A549 (cell line): ENCODE measurements at regions not wholly inside any gene's neighbourhood (a gene's known extent, or its start where the extent isn't known, plus 50 kb on each side); places are given as distances from the start of the nearest gene placed in this dataset.

Experiments used
- ATAC-seq, 2 experiments: fragments of 200-7000 bp in 1 of 2; fragments of >200 bp in 1 of 2; cut with Nextera tagmentation in 1 of 2; cut with Tn5 transposase in 1 of 2; 3 replicates each; pipeline versions ENCODE4 v1.8.0 to v1.9.1; 2018 to 2020; ENCODE audit warnings: mild to moderate bottlenecking in 1 of 2, moderate library complexity in 1 of 2
- CTCF ChIA-PET: fragments of 300-600 bp; sonication (Branson Sonifier 250); formaldehyde crosslinking; extraction: SDS; loops from one replicate; lab custom pipeline; 2021; ENCODE audit warnings: antibody characterized with exemption, inconsistent platforms; lab: Yijun Ruan, JAX
- POLR2A ChIA-PET: fragments of 350-600 bp; formaldehyde crosslinking; extraction: SDS; loops from one replicate; lab custom pipeline; 2021; ENCODE audit warnings: antibody characterized with exemption, inconsistent platforms; lab: Yijun Ruan, JAX
- DNase-seq, 2 experiments: peaks; one replicate each; pipeline versions ENCODE4 v3.0.0 to v3.0.0-alpha.2; 2011 to 2016; ENCODE audit warnings: low read depth in 1 of 2, low spot score in 1 of 2
- FAIRE-seq: peaks from 2 replicates; lab custom pipeline; 2011; peaks lifted over from hg19 to GRCh38; lab: Jason Lieb, UNC
- H3K27ac ChIP-seq, 2 experiments: fragments of >200 bp; sonication (Bioruptor Twin); formaldehyde crosslinking; 3 replicates each; pipeline ENCODE4 v1.5.1; 2016 to 2017
- H3K4me1 ChIP-seq: fragments of >200 bp; sonication (Bioruptor Twin); formaldehyde crosslinking; 3 replicates; pipeline ENCODE4 v1.6.1; 2016
- H3K4me2 ChIP-seq: fragments of >200 bp; sonication (Bioruptor Twin); formaldehyde crosslinking; 3 replicates; pipeline ENCODE4 v1.6.1; 2016
- H3K4me3 ChIP-seq: fragments of >200 bp; sonication (Bioruptor Twin); formaldehyde crosslinking; 3 replicates; pipeline ENCODE4 v1.5.1; 2016
- H3K9me3 ChIP-seq: fragments of >200 bp; sonication (Bioruptor Twin); formaldehyde crosslinking; 3 replicates; pipeline ENCODE4 v1.6.1; 2016
- BHLHE40 ChIP-seq: IDR thresholded peaks from 2 replicates; pipeline ENCODE4 v1.6.1; 2012; ENCODE audit warnings: low read depth, low read length, inconsistent platforms
- CBX2 ChIP-seq: fragments of 200-600 bp; sonication (generic); IDR thresholded peaks from 2 replicates; pipeline ENCODE4 v1.6.1; 2016; ENCODE audit warnings: low read depth, mild to moderate bottlenecking, borderline replicate concordance
- CHD2 ChIP-seq: fragments of 150-350 bp; IDR thresholded peaks from 2 replicates; pipeline ENCODE4 v1.6.1; 2014; ENCODE audit warnings: low read length; ENCODE audit not compliant: partially characterized antibody
- CHD4 ChIP-seq: fragments of 200-600 bp; sonication (generic); IDR thresholded peaks from 2 replicates; pipeline ENCODE4 v1.6.1; 2016; ENCODE audit warnings: antibody characterized with exemption, mild to moderate bottlenecking, borderline replicate concordance
- EHMT2 ChIP-seq: fragments of 200-600 bp; sonication (generic); IDR thresholded peaks from 2 replicates; pipeline ENCODE4 v1.6.1; 2016; ENCODE audit warnings: antibody characterized with exemption, low read depth, mild to moderate bottlenecking, moderate library complexity
- ELK1 ChIP-seq: fragments of 150-350 bp; IDR thresholded peaks from 2 replicates; pipeline ENCODE4 v1.6.1; 2014; ENCODE audit warnings: low read depth, mild to moderate bottlenecking, low read length
- ESRRA ChIP-seq: fragments of 150-350 bp; IDR thresholded peaks from 2 replicates; pipeline ENCODE4 v1.6.1; 2014; ENCODE audit warnings: mild to moderate bottlenecking, low read length, borderline replicate concordance
- HDAC2 ChIP-seq: fragments of 200-600 bp; sonication (generic); IDR thresholded peaks from 2 replicates; pipeline ENCODE4 v1.6.1; 2016
- KDM1A ChIP-seq: fragments of 200-600 bp; sonication (generic); IDR thresholded peaks from 2 replicates; pipeline ENCODE4 v1.6.1; 2016; ENCODE audit warnings: low read depth, mild to moderate bottlenecking
- KDM5A ChIP-seq: fragments of 200-600 bp; sonication (generic); IDR thresholded peaks from 2 replicates; pipeline ENCODE4 v1.6.1; 2016; ENCODE audit warnings: antibody characterized with exemption, mild to moderate bottlenecking
- NPAS2 ChIP-seq: fragments of 250-450 bp; sonication (Bioruptor Pico); IDR thresholded peaks from 2 replicates; pipeline ENCODE4 v1.8.0; 2022; ENCODE audit warnings: mild to moderate bottlenecking, moderate library complexity, borderline replicate concordance
- PHF8 ChIP-seq: fragments of 200-600 bp; sonication (generic); IDR thresholded peaks from 2 replicates; pipeline ENCODE4 v1.6.1; 2016; ENCODE audit warnings: low read depth, mild to moderate bottlenecking, antibody characterized with exemption, moderate library complexity, borderline replicate concordance
- POLR2A ChIP-seq: IDR thresholded peaks from 2 replicates; pipeline ENCODE4 v1.6.1; 2012; ENCODE audit warnings: mild to moderate bottlenecking, low read length
- RAD21 ChIP-seq, 2 experiments: fragments of >200 bp in 1 of 2; sonication (Bioruptor Twin) in 1 of 2; formaldehyde crosslinking in 1 of 2; IDR thresholded peaks in 1 of 2; conservative IDR thresholded peaks in 1 of 2; 2 replicates in 1 of 2; 3 replicates in 1 of 2; pipeline ENCODE4 v1.6.1; 2012 to 2018; ENCODE audit warnings: inconsistent platforms in 1 of 2
- RARB ChIP-seq: fragments of 250-450 bp; sonication (Bioruptor Pico); IDR thresholded peaks from 2 replicates; pipeline ENCODE4 v1.8.0; 2021; ENCODE audit warnings: mild to moderate bottlenecking, moderate library complexity
- RCOR1 ChIP-seq: fragments of 150-350 bp; IDR thresholded peaks from 2 replicates; pipeline ENCODE4 v1.6.1; 2014; ENCODE audit warnings: antibody characterized with exemption, low read length, low read depth
- SMC3 ChIP-seq: fragments of >200 bp; sonication (Bioruptor Twin); formaldehyde crosslinking; IDR thresholded peaks from 3 replicates; pipeline ENCODE4 v1.6.1; 2018; ENCODE audit warnings: inconsistent platforms
- ZSCAN20 ChIP-seq: fragments of 250-450 bp; sonication (Bioruptor Pico); IDR thresholded peaks from 2 replicates; pipeline ENCODE4 v1.8.0; 2022; ENCODE audit warnings: mild to moderate bottlenecking, moderate library complexity
- WGBS: methylation state at CpG from one replicate; pipeline ENCODE4 v1.1.6; 2017; ENCODE audit errors: missing lambda C conversion rate; 5-methylcytosine and 5-hydroxymethylcytosine counted together
- TF ChIP-seq, protein P1 (sequence below): IDR thresholded peaks from 2 replicates; pipeline ENCODE4 v1.6.1; 2012
- TF ChIP-seq, protein P2 (sequence below): fragments of >200 bp; sonication (Bioruptor Twin); formaldehyde crosslinking; IDR thresholded peaks from 2 replicates; pipeline ENCODE4 v1.6.1; 2016

DNA sequence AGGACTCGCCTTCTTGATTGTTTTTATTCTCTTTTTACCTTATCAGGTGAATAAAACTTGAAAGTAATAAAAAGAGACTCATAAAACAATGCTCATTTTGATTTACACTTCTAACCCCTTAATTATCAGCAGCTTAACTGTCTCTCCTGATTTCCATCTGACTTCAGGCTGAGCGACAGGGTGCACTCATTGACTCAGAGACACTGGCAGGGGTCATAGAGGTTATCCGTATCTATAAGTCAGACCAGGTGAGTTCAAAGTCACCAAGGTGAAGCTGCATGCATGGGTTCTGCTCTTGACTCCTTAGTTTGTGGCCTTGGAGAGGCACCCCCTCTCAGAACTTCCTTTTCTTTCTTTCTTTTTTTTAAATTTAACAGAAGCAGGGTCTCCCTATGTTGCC lies 116.4 kb upstream of the SLC34A2 start:
- no peak for FAIRE-seq

GRCh38 chr4:25540734-25541133 lies 114.9 kb upstream of the SLC34A2 start:
- WGBS = 80% methylated on average over 2 of the region's 2 CpGs
- H3K4me2 ChIP-seq = no peak overlapping the region
- 0 out of 3 replicates have a peak, but pooled peaks cover 16% of the 10 kb centered on the region for H3K4me1 ChIP-seq
- no peak overlapping the region for H3K4me3 ChIP-seq
- no peak for TF ChIP-seq SMC3
- POLR2A ChIA-PET = no interaction called here
- no peak for ATAC-seq
- no peak overlapping the region for H3K27ac ChIP-seq
- no peaks in the 10 kb centered on the region for H3K9me3 ChIP-seq
- CTCF ChIA-PET = no interaction called here
- no peak for DNase-seq
- FAIRE-seq = no peak

More for the DNA sequence above, 116.4 kb upstream of the SLC34A2 start:
- ChIA-PET POLR2A (no interaction called here), CTCF (no interaction called here)
- ATAC-seq = no peak
- no peak for DNase-seq
- no peak overlapping the region for H3K4me2 ChIP-seq
- 92% methylated on average over 3 of the region's 3 CpGs for WGBS
- 0 out of 3 replicates have a peak, but pooled peaks cover 6% of the 10 kb centered on the region for H3K4me1 ChIP-seq
- no peak overlapping the region for H3K27ac ChIP-seq
- no peak overlapping the region for H3K4me3 ChIP-seq
- TF ChIP-seq ESRRA (no peak), PHF8 (no peak), CBX2 (no peak)
- H3K9me3 ChIP-seq = no peaks in the 10 kb centered on the region

DNA sequence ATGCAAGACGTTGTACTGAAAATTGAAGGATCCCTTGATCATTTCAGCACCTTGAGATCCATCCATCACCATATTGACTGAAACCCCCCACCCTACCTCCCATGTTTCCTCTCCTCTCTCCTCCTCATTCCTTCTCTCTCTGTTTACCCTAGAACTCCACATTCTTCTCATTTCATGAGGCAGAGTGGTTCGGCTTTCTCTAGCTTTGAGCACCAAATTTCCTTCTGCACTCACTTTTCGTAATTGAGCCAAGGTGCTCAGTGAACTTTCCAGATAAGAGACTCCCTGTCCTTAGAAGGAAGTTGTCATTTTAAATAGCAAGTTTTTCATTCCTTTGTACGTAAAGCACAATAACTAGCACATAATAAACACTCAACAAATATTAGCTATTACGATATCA lies 108.3 kb upstream of the SLC34A2 start:
- DNase-seq = no peak
- no peak for ATAC-seq
- Histone ChIP-seq H3K4me2 (no peak overlapping the region), H3K4me1 (peaks cover 25% of the 10 kb centered on the region; the same call in 2 of the 3 replicates), H3K4me3 (no peak overlapping the region), H3K27ac (no peak overlapping the region), H3K9me3 (no peaks in the 10 kb centered on the region)
- FAIRE-seq = no peak
- no peak for TF ChIP-seq HDAC2
- TF ChIP-seq ZSCAN20 (CRISPR knock-in tag) = no peak
- TF ChIP-seq CHD4 = no peak
- TF ChIP-seq BHLHE40 = no peak
- TF ChIP-seq RARB (CRISPR knock-in tag) = no peak
- TF ChIP-seq KDM5A = no peak
- no peak for TF ChIP-seq KDM1A
- TF ChIP-seq, protein P1, sequence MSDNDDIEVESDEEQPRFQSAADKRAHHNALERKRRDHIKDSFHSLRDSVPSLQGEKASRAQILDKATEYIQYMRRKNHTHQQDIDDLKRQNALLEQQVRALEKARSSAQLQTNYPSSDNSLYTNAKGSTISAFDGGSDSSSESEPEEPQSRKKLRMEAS = no peak
- no peak for TF ChIP-seq CHD2
- TF ChIP-seq RAD21 (conservative IDR thresholded peaks at IDR 0.05 in 1 of 2, IDR thresholded peaks at IDR 0.05 in 1 of 2) = no peak
- no peak for TF ChIP-seq RCOR1
- TF ChIP-seq POLR2A = no peak
- TF ChIP-seq, protein P2, sequence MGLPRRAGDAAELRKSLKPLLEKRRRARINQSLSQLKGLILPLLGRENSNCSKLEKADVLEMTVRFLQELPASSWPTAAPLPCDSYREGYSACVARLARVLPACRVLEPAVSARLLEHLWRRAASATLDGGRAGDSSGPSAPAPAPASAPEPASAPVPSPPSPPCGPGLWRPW = no peak
- no peak for TF ChIP-seq CBX2
- no peak for TF ChIP-seq ELK1
- TF ChIP-seq EHMT2 = no peak
- TF ChIP-seq NPAS2 = no peak
- ChIA-PET POLR2A (no interaction called here), CTCF (no interaction called here)
- 75% methylated on average over 5 of the region's 5 CpGs for WGBS

GRCh38 chr4:25549413-25549812 lies 106.2 kb upstream of the SLC34A2 start:
- FAIRE-seq = no peak
- DNase-seq = no peak

More at GRCh38 chr4:25549413-25549812, 106.2 kb upstream of the SLC34A2 start:
- no peak for TF ChIP-seq KDM1A
- TF ChIP-seq, protein P1 = no peak
- TF ChIP-seq, all 56 proteins: peak for 0
- Histone ChIP-seq H3K4me2 (no peak overlapping the region), H3K27ac (no peak overlapping the region), H3K4me3 (no peak overlapping the region), H3K4me1 (peaks cover 24% of the 10 kb centered on the region), H3K9me3 (no peaks in the 10 kb centered on the region)
- ChIA-PET POLR2A (interaction anchor here (0.7 kb wide), 1 partner anchor 858 kb away, joined by 6 read pairs; no protein-coding TSS in a partner anchor), CTCF (no interaction called here)
- ATAC-seq = no peak
